ENCODE measurements at regions not wholly inside any gene's neighbourhood (a gene's known extent, or its start where the extent isn't known, plus 50 kb on each side); places are given as distances from the start of the nearest gene placed in this dataset.

DNA sequence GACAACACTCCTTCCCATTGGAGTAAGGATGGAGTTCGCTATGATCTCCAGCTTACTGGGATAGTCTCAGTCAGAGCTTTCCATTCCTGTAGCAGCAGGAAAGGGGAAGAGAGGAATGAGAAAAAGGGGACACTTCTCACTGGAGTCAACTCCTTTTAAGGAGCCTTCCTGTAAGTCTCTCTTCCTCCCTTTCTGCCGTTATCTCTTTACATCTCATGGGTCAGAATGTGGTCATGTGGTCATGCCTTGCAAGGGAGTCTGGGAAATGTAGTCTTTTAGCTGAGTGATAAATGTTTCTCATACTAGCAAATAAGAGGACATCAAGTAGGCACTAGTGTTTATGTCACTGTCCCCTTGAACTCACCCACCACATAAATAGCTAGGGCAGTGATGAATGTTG is 227.3 kb downstream of the HAPSTR1 start:
- TF ChIP-seq GATA2 (IDR thresholded peaks at IDR 0.05; ENCODE audit: low read depth, low read length) (no peak), GATA3 (IDR thresholded peaks at IDR 0.05; ENCODE audit: low read depth, low read length) (no peak)

Measured in SH-SY5Y (cell line).